ENCODE measurements at regions not wholly inside any gene's neighbourhood (a gene's known extent, or its start where the extent isn't known, plus 50 kb on each side); places are given as distances from the start of the nearest gene placed in this dataset.

GRCh38 chr4:157810137-157810774 lies 362.6 kb downstream of the GASK1B start:
- TF ChIP-seq EZH2 (IDR thresholded peaks at IDR 0.05; ENCODE audit: low read length, unreplicated experiment), result no peak
- TF ChIP-seq CTCF (conservative IDR thresholded peaks at IDR 0.05; ENCODE audit: low read depth, low read length), result no peak
